ENCODE measurements at regions not wholly inside any gene's neighbourhood (a gene's known extent, or its start where the extent isn't known, plus 50 kb on each side); places are given as distances from the start of the nearest gene placed in this dataset.

GRCh38 chr3:68334367-68334986 lies 597.9 kb downstream of the TAFA4 start:
- DNase-seq (ENCODE audit: extremely low spot score): no peak
- 82% methylated on average over 4 of the region's 4 CpGs for WGBS
- Histone ChIP-seq H3K4me1 (ENCODE audit: insufficient read depth) (no peaks in the 10 kb centered on the region), H3K4me3 (ENCODE audit: low read depth, low read length) (no peak overlapping the region), H3K27ac (ENCODE audit: low read depth) (no peak overlapping the region), H3K36me3 (ENCODE audit: insufficient read depth) (no peaks in the 10 kb centered on the region)

DNA sequence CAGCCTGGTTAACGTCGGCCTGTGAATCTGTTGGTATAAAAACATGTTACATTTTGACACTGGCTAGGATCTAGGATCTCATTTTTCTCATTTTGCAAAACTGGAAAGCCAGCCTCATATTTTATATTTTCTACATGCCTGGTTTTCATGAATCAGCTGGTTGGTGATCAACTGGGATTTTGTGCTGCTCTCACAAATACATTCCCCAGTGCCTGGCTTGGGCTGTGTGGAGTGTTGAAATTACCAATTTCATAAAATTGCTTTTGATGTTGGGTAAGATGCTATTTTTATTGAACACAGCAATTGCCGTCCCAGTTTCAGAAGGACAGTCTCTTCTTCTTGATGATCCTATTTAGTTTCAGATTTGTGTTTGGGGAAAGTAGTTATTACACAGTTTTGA lies 604.3 kb downstream of the TAFA4 start:
- Histone ChIP-seq H3K4me1 (ENCODE audit: insufficient read depth) (no peaks in the 10 kb centered on the region), H3K36me3 (ENCODE audit: insufficient read depth) (no peaks in the 10 kb centered on the region), H3K27ac (ENCODE audit: low read depth) (no peak overlapping the region), H3K4me3 (ENCODE audit: low read depth, low read length) (no peak overlapping the region)
- DNase-seq (ENCODE audit: extremely low spot score): no peak
- 89% methylated on average over 3 of the region's 3 CpGs for WGBS

DNA sequence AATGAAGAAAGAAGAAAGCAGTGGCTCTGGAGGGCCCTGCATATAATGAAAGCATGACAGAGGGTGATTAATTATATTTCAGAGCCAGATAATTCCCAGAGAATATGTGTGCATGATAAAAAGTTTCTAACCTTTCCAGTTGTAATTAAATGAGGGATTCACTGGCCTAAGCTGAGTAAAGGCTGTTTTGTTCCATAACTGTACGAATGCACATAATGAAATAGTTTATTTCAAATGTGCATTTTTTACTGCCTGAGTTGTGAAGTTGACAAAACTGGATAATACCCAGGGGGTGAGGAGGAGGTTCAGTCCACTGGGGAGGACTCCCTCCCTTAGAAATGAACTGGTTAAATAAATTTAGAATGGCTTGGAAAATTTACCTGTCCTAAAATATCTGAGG lies 616.4 kb downstream of the TAFA4 start:
- Histone ChIP-seq H3K36me3 (ENCODE audit: insufficient read depth) (no peaks in the 10 kb centered on the region), H3K4me1 (ENCODE audit: insufficient read depth) (no peaks in the 10 kb centered on the region), H3K27ac (ENCODE audit: low read depth) (no peak overlapping the region), H3K4me3 (ENCODE audit: low read depth, low read length) (no peak overlapping the region)
- WGBS: 52% methylated on average over 1 of the region's 1 CpG
- DNase-seq (ENCODE audit: extremely low spot score): no peak

GRCh38 chr3:68315546-68315945 lies 616.8 kb downstream of the TAFA4 start:
- Histone ChIP-seq H3K27ac (ENCODE audit: low read depth) (no peak overlapping the region), H3K4me3 (ENCODE audit: low read depth, low read length) (no peak overlapping the region), H3K36me3 (ENCODE audit: insufficient read depth) (no peaks in the 10 kb centered on the region), H3K4me1 (ENCODE audit: insufficient read depth) (no peaks in the 10 kb centered on the region)
- 80% methylated on average over 1 of the region's 1 CpG for WGBS
- DNase-seq (ENCODE audit: extremely low spot score): no peak

DNA sequence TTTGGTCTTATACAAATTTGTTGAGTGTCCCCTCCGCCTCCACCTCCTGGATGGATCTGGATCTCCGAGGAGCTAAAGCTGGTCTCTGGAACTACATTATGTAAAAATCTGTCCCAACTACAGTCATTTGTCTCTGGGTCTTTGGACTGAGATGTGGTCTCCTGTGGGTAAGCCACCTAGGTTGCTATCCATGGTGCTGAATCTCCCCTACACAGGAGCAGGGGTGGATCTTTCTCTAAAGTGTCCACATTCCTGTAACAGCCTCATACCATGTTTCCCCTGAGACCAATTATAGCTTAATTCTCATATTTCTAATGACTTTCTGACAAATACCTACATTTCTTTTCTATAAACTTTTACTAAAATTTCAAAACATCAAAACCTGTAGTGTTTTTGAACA lies 625.8 kb downstream of the TAFA4 start:
- Histone ChIP-seq H3K4me3 (ENCODE audit: low read depth, low read length) (no peak overlapping the region), H3K27ac (ENCODE audit: low read depth) (no peak overlapping the region), H3K4me1 (ENCODE audit: insufficient read depth) (no peaks in the 10 kb centered on the region), H3K36me3 (ENCODE audit: insufficient read depth) (no peaks in the 10 kb centered on the region)
- 83% methylated on average over 2 of the region's 2 CpGs for WGBS
- DNase-seq (ENCODE audit: extremely low spot score): peak; percentile 2

- H3K4me3 ChIP-seq (ENCODE audit: low read depth, low read length): no peak overlapping the region
- no peak for DNase-seq (ENCODE audit: extremely low spot score)
- WGBS: 87% methylated on average over 1 of the region's 1 CpG
Observed at GRCh38 chr3:68295457-68295856, 636.9 kb downstream of the TAFA4 start.

GRCh38 chr3:68290333-68290732 lies 635.9 kb upstream of the SUCLG2 start:
- no peak for DNase-seq (ENCODE audit: extremely low spot score)
- H3K4me3 ChIP-seq (ENCODE audit: low read depth, low read length): no peak overlapping the region
- no peaks in the 10 kb centered on the region for H3K36me3 ChIP-seq (ENCODE audit: insufficient read depth)
- H3K4me1 ChIP-seq (ENCODE audit: insufficient read depth): no peaks in the 10 kb centered on the region
- H3K27ac ChIP-seq (ENCODE audit: low read depth): no peak overlapping the region

More at GRCh38 chr3:68295457-68295856, 636.9 kb downstream of the TAFA4 start:
- no peak overlapping the region for H3K27ac ChIP-seq (ENCODE audit: low read depth)
- no peaks in the 10 kb centered on the region for H3K36me3 ChIP-seq (ENCODE audit: insufficient read depth)
- no peaks in the 10 kb centered on the region for H3K4me1 ChIP-seq (ENCODE audit: insufficient read depth)

GRCh38 chr3:68288085-68288484 lies 633.7 kb upstream of the SUCLG2 start:
- no peaks in the 10 kb centered on the region for H3K36me3 ChIP-seq (ENCODE audit: insufficient read depth)
- no peak overlapping the region for H3K27ac ChIP-seq (ENCODE audit: low read depth)
- DNase-seq (ENCODE audit: extremely low spot score): no peak
- 75% methylated on average over 8 of the region's 8 CpGs for WGBS
- no peaks in the 10 kb centered on the region for H3K4me1 ChIP-seq (ENCODE audit: insufficient read depth)
- H3K4me3 ChIP-seq (ENCODE audit: low read depth, low read length): no peak overlapping the region

DNA sequence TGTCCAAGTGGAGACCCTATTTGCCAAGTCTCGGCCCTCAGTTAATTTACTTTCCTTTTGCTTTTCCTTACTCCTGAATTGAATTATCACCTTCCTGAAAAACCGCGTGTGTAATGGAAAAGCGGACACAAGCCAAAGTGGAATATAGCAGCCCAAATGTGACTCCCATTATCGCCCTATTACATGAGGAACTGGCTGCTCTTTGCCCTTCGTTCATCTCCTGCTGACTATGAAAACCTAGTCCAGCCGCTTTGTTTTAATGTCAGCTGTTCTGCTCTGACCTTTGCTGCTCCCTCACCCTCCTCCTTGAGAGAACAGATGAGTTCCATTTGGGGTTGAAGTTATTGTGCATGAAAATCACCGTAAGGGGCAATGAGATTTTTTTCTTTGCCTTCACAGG lies 632.7 kb upstream of the SUCLG2 start:
- H3K27ac ChIP-seq (ENCODE audit: low read depth): no peak overlapping the region
- no peak for DNase-seq (ENCODE audit: extremely low spot score)
- H3K4me3 ChIP-seq (ENCODE audit: low read depth, low read length): no peak overlapping the region
- H3K4me1 ChIP-seq (ENCODE audit: insufficient read depth): no peaks in the 10 kb centered on the region
- 55% methylated on average over 8 of the region's 8 CpGs for WGBS
- H3K36me3 ChIP-seq (ENCODE audit: insufficient read depth): no peaks in the 10 kb centered on the region

GRCh38 chr3:68274286-68274685 lies 619.9 kb upstream of the SUCLG2 start:
- Histone ChIP-seq H3K4me3 (ENCODE audit: low read depth, low read length) (no peak overlapping the region), H3K27ac (ENCODE audit: low read depth) (no peak overlapping the region), H3K36me3 (ENCODE audit: insufficient read depth) (no peaks in the 10 kb centered on the region), H3K4me1 (ENCODE audit: insufficient read depth) (no peaks in the 10 kb centered on the region)
- 7% methylated on average over 1 of the region's 1 CpG for WGBS
- peak; percentile 17 for DNase-seq (ENCODE audit: extremely low spot score)

DNA sequence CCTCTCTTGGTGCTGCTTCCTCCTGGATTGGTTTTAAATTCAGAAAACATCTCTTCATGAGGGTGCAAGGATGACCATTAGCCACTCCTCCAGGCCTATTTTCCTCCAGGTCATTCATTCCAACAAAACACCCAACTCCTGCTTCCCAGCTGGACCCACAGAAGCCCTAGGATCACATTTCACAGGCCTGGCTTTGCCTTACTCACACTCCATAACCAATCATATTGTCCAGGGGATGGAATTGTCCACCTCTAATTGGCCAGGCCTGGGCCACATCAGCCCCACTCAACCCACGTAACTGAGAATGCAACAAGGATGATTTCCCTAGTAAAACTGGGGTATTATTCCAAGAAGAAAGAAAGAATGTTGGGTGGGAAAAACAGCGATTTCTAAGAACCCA lies 616.7 kb upstream of the SUCLG2 start:
- no peak for DNase-seq (ENCODE audit: extremely low spot score)
- Histone ChIP-seq H3K27ac (ENCODE audit: low read depth) (no peak overlapping the region), H3K4me3 (ENCODE audit: low read depth, low read length) (no peak overlapping the region), H3K36me3 (ENCODE audit: insufficient read depth) (no peaks in the 10 kb centered on the region), H3K4me1 (ENCODE audit: insufficient read depth) (no peaks in the 10 kb centered on the region)
- 74% methylated on average over 2 of the region's 2 CpGs for WGBS

- DNase-seq (ENCODE audit: extremely low spot score): no peak
- H3K27ac ChIP-seq (ENCODE audit: low read depth): no peak overlapping the region
- WGBS: 73% methylated on average over 3 of the region's 3 CpGs
- no peak overlapping the region for H3K4me3 ChIP-seq (ENCODE audit: low read depth, low read length)
- no peaks in the 10 kb centered on the region for H3K36me3 ChIP-seq (ENCODE audit: insufficient read depth)
- no peaks in the 10 kb centered on the region for H3K4me1 ChIP-seq (ENCODE audit: insufficient read depth)
Observed at GRCh38 chr3:68256635-68257223, 602.3 kb upstream of the SUCLG2 start.

DNA sequence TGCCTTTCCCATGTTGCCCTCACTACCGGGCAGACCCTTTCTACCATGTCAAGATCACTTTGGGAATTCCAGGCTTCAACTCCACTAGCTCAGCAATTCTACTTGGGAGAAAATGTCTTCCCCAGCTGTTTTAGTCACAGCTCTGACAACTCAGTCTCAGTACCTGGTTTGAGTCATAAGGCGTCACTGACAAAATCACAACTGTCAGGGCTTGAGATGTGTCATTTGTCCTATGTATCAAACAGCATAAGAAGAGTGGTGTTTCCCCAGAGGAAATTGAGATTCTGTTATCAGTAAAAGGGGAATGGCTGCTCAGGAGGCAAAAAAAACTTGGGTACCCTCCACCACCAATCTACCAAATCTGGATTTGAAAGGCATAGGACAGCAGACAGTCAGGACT lies 594.9 kb upstream of the SUCLG2 start:
- no peak overlapping the region for H3K27ac ChIP-seq (ENCODE audit: low read depth)
- no peak for DNase-seq (ENCODE audit: extremely low spot score)
- no peaks in the 10 kb centered on the region for H3K4me1 ChIP-seq (ENCODE audit: insufficient read depth)
- 89% methylated on average over 2 of the region's 2 CpGs for WGBS
- no peaks in the 10 kb centered on the region for H3K36me3 ChIP-seq (ENCODE audit: insufficient read depth)
- no peak overlapping the region for H3K4me3 ChIP-seq (ENCODE audit: low read depth, low read length)

- Histone ChIP-seq H3K4me3 (ENCODE audit: low read depth, low read length) (no peak overlapping the region), H3K27ac (ENCODE audit: low read depth) (no peak overlapping the region), H3K36me3 (ENCODE audit: insufficient read depth) (no peaks in the 10 kb centered on the region), H3K4me1 (ENCODE audit: insufficient read depth) (no peaks in the 10 kb centered on the region)
- no peak for DNase-seq (ENCODE audit: extremely low spot score)
- WGBS: 47% methylated on average over 1 of the region's 1 CpG
Observed at GRCh38 chr3:68242606-68243005, 588.2 kb upstream of the SUCLG2 start.

GRCh38 chr3:68239542-68239941 lies 585.1 kb upstream of the SUCLG2 start:
- DNase-seq (ENCODE audit: extremely low spot score): no peak
- H3K36me3 ChIP-seq (ENCODE audit: insufficient read depth): no peaks in the 10 kb centered on the region
- H3K4me1 ChIP-seq (ENCODE audit: insufficient read depth): no peaks in the 10 kb centered on the region
- WGBS: 10% methylated on average over 1 of the region's 1 CpG
- H3K27ac ChIP-seq (ENCODE audit: low read depth): no peak overlapping the region
- H3K4me3 ChIP-seq (ENCODE audit: low read depth, low read length): no peak overlapping the region
